ENCODE measurements at regions not wholly inside any gene's neighbourhood (a gene's known extent, or its start where the extent isn't known, plus 50 kb on each side); places are given as distances from the start of the nearest gene placed in this dataset.

- no peak overlapping the region for H3K4me3 ChIP-seq (ENCODE audit: control insufficient read depth in 2 of 3, extremely low read depth in 1 of 3, insufficient read depth in 2 of 3, low read depth in 1 of 3, low read length in 3 of 3)
- no peak for TF ChIP-seq CTCF (optimal IDR thresholded peaks at IDR 0.05 in 1 of 3, IDR thresholded peaks at IDR 0.05 in 1 of 3, conservative IDR thresholded peaks at IDR 0.05 in 1 of 3; ENCODE audit: extremely low read depth in 1 of 3, insufficient read depth in 2 of 3, low read length in 3 of 3)
- TF ChIP-seq EZH2 (IDR thresholded peaks at IDR 0.05; ENCODE audit: low read length), result no peak
- H2AFZ ChIP-seq (ENCODE audit: control insufficient read depth, low read length), result no peak overlapping the region
- no peaks in the 10 kb centered on the region for H4K20me1 ChIP-seq (ENCODE audit: control insufficient read depth, extremely low read depth, insufficient read depth, low read length)
- no peak overlapping the region for H3K4me2 ChIP-seq (ENCODE audit: control insufficient read depth, extremely low read depth, insufficient read depth, low read depth, low read length)
- no peaks in the 10 kb centered on the region for H3K9me3 ChIP-seq (ENCODE audit: control insufficient read depth, low read depth, low read length)
- FAIRE-seq (no peak), DNase-seq (ENCODE audit: low read depth, low spot score) (no peak)
- H3K27me3 ChIP-seq (ENCODE audit: control insufficient read depth, extremely low read depth, insufficient read depth, low read length), result peaks cover 7% of the 10 kb centered on the region
- H3K79me2 ChIP-seq (ENCODE audit: control insufficient read depth, insufficient read depth, low read length), result no peaks in the 10 kb centered on the region
- H3K9me1 ChIP-seq (ENCODE audit: control insufficient read depth, extremely low read depth, insufficient read depth, low read length), result no peaks in the 10 kb centered on the region
- dilution Hi-C loops (cut with MboI; ENCODE audit: extremely low pct_ligation_motif_present, low sequenced_read_pairs), result no loop called here
- H3K4me1 ChIP-seq (ENCODE audit: control insufficient read depth, extremely low read depth, insufficient read depth, low read length), result no peaks in the 10 kb centered on the region
- H3K27ac ChIP-seq (ENCODE audit: control insufficient read depth, insufficient read depth, low read length), result no peak overlapping the region
- H3K9ac ChIP-seq (ENCODE audit: control insufficient read depth, extremely low read depth, insufficient read depth, low read length), result no peak overlapping the region
- no peaks in the 10 kb centered on the region for H3K36me3 ChIP-seq (ENCODE audit: control insufficient read depth in 2 of 2, extremely low read depth in 1 of 2, insufficient read depth in 2 of 2, low read length in 2 of 2)
Measured at GRCh38 chr3:160065282-160065681, 76.6 kb downstream of the IL12A start.

GRCh38 chr3:160065786-160066185, 77.2 kb downstream of the IL12A start:
- no peak overlapping the region for H3K4me2 ChIP-seq (ENCODE audit: control insufficient read depth, extremely low read depth, insufficient read depth, low read depth, low read length)
- H3K4me3 ChIP-seq (ENCODE audit: control insufficient read depth in 2 of 3, extremely low read depth in 1 of 3, insufficient read depth in 2 of 3, low read depth in 1 of 3, low read length in 3 of 3), result no peak overlapping the region
- H3K27ac ChIP-seq (ENCODE audit: control insufficient read depth, insufficient read depth, low read length), result no peak overlapping the region
- no peaks in the 10 kb centered on the region for H4K20me1 ChIP-seq (ENCODE audit: control insufficient read depth, extremely low read depth, insufficient read depth, low read length)
- no peak overlapping the region for H3K9ac ChIP-seq (ENCODE audit: control insufficient read depth, extremely low read depth, insufficient read depth, low read length)
- no peaks in the 10 kb centered on the region for H3K79me2 ChIP-seq (ENCODE audit: control insufficient read depth, insufficient read depth, low read length)
- no peaks in the 10 kb centered on the region for H3K9me1 ChIP-seq (ENCODE audit: control insufficient read depth, extremely low read depth, insufficient read depth, low read length)
- peaks cover 9% of the 10 kb centered on the region for H3K27me3 ChIP-seq (ENCODE audit: control insufficient read depth, extremely low read depth, insufficient read depth, low read length)
- FAIRE-seq (no peak), DNase-seq (ENCODE audit: low read depth, low spot score) (no peak)
- H3K36me3 ChIP-seq (ENCODE audit: control insufficient read depth in 2 of 2, extremely low read depth in 1 of 2, insufficient read depth in 2 of 2, low read length in 2 of 2), result no peaks in the 10 kb centered on the region
- H2AFZ ChIP-seq (ENCODE audit: control insufficient read depth, low read length), result no peak overlapping the region
- dilution Hi-C loops (cut with MboI; ENCODE audit: extremely low pct_ligation_motif_present, low sequenced_read_pairs), result no loop called here
- TF ChIP-seq EZH2 (IDR thresholded peaks at IDR 0.05; ENCODE audit: low read length), result no peak
- TF ChIP-seq CTCF (optimal IDR thresholded peaks at IDR 0.05 in 1 of 3, IDR thresholded peaks at IDR 0.05 in 1 of 3, conservative IDR thresholded peaks at IDR 0.05 in 1 of 3; ENCODE audit: extremely low read depth in 1 of 3, insufficient read depth in 2 of 3, low read length in 3 of 3), result no peak
- H3K4me1 ChIP-seq (ENCODE audit: control insufficient read depth, extremely low read depth, insufficient read depth, low read length), result no peaks in the 10 kb centered on the region
- no peaks in the 10 kb centered on the region for H3K9me3 ChIP-seq (ENCODE audit: control insufficient read depth, low read depth, low read length)
